ENCODE measurements at regions not wholly inside any gene's neighbourhood (a gene's known extent, or its start where the extent isn't known, plus 50 kb on each side); places are given as distances from the start of the nearest gene placed in this dataset.

GRCh38 chr2:226135861-226136548, 663.6 kb downstream of the IRS1 start:
- no peaks in the 10 kb centered on the region for H3K36me3 Mint-ChIP-seq (ENCODE audit: low read depth)
- intact Hi-C loops (cut with micrococcal nuclease), result no loop called here
- CTCF ChIA-PET, result no interaction called here
- DNase-seq (no peak), ATAC-seq (no peak)
- POLR2A ChIA-PET, result no interaction called here
- no peak overlapping the region for H3K27ac Mint-ChIP-seq
- peaks cover 4% of the 10 kb centered on the region for H3K27me3 Mint-ChIP-seq
- no peak for TF ChIP-seq CTCF (IDR thresholded peaks at IDR 0.05)
- H3K4me3 Mint-ChIP-seq, result no peak overlapping the region
- no peaks in the 10 kb centered on the region for H3K9me3 Mint-ChIP-seq
- peaks cover 2% of the 10 kb centered on the region for H3K4me1 Mint-ChIP-seq (ENCODE audit: low read depth)

GRCh38 chr2:226132323-226133215, 667.1 kb downstream of the IRS1 start:
- ATAC-seq (no peak), DNase-seq (no peak)
- no peaks in the 10 kb centered on the region for H3K36me3 Mint-ChIP-seq (ENCODE audit: low read depth)
- H3K4me3 Mint-ChIP-seq, result no peak overlapping the region
- H3K27ac Mint-ChIP-seq, result no peak overlapping the region
- no peak for TF ChIP-seq CTCF (IDR thresholded peaks at IDR 0.05)
- POLR2A ChIA-PET, result no interaction called here
- no peaks in the 10 kb centered on the region for H3K9me3 Mint-ChIP-seq
- H3K27me3 Mint-ChIP-seq, result peaks cover 5% of the 10 kb centered on the region
- CTCF ChIA-PET, result interaction anchor here (0.6 kb wide), 1 partner anchor 387 kb away, joined by 3 read pairs; no protein-coding TSS in a partner anchor
- H3K4me1 Mint-ChIP-seq (ENCODE audit: low read depth), result peaks cover 2% of the 10 kb centered on the region
- intact Hi-C loops (cut with micrococcal nuclease), result no loop called here

- CTCF ChIA-PET, result no interaction called here
- Mint-ChIP-seq H3K27me3 (peaks cover 7% of the 10 kb centered on the region), H3K4me3 (no peak overlapping the region), H3K27ac (no peak overlapping the region), H3K9me3 (no peaks in the 10 kb centered on the region), H3K36me3 (ENCODE audit: low read depth) (no peaks in the 10 kb centered on the region), H3K4me1 (ENCODE audit: low read depth) (no peaks in the 10 kb centered on the region)
- ATAC-seq, result no peak
- DNase-seq, result no peak
- POLR2A ChIA-PET, result no interaction called here
- intact Hi-C loops (cut with micrococcal nuclease), result no loop called here
- no peak for TF ChIP-seq CTCF (IDR thresholded peaks at IDR 0.05)
These were observed 668.3 kb downstream of the IRS1 start for GRCh38 chr2:226131299-226131784.

GRCh38 chr2:226130192-226130591, 669.4 kb downstream of the IRS1 start:
- Mint-ChIP-seq H3K36me3 (ENCODE audit: low read depth) (no peaks in the 10 kb centered on the region), H3K27me3 (peaks cover 7% of the 10 kb centered on the region), H3K27ac (no peak overlapping the region), H3K4me1 (ENCODE audit: low read depth) (no peaks in the 10 kb centered on the region), H3K9me3 (no peaks in the 10 kb centered on the region), H3K4me3 (no peak overlapping the region)
- no peak for ATAC-seq
- intact Hi-C loops (cut with micrococcal nuclease), result no loop called here
- ChIA-PET CTCF (no interaction called here), POLR2A (no interaction called here)
- TF ChIP-seq CTCF (IDR thresholded peaks at IDR 0.05), result no peak
- DNase-seq, result no peak

- ChIA-PET POLR2A (no interaction called here), CTCF (no interaction called here)
- Mint-ChIP-seq H3K27ac (no peak overlapping the region), H3K9me3 (no peaks in the 10 kb centered on the region), H3K4me3 (no peak overlapping the region), H3K4me1 (ENCODE audit: low read depth) (no peaks in the 10 kb centered on the region), H3K27me3 (peaks cover 12% of the 10 kb centered on the region), H3K36me3 (ENCODE audit: low read depth) (no peaks in the 10 kb centered on the region)
- intact Hi-C loops (cut with micrococcal nuclease), result no loop called here
- DNase-seq (no peak), ATAC-seq (no peak)
- TF ChIP-seq CTCF (IDR thresholded peaks at IDR 0.05), result no peak
These were observed 671.9 kb downstream of the IRS1 start for GRCh38 chr2:226127682-226128081.
